Keratinocyte (primary cell): ENCODE measurements at regions not wholly inside any gene's neighbourhood (a gene's known extent, or its start where the extent isn't known, plus 50 kb on each side); places are given as distances from the start of the nearest gene placed in this dataset.

Experiments
- DNase-seq: peaks from one replicate; pipeline ENCODE4 v3.0.0-alpha.2; 2011; ENCODE audit warnings: low read depth, missing footprints, low spot score
- FAIRE-seq: peaks from 2 replicates; lab custom pipeline; 2011; peaks lifted over from hg19 to GRCh38; lab: Jason Lieb, UNC
- H2AFZ ChIP-seq: 2 replicates; pipeline ENCODE4 v1.6.0; 2012; ENCODE audit warnings: low read length, control low read depth, inconsistent platforms; ENCODE audit not compliant: control insufficient read depth
- H3K27ac ChIP-seq: 2 replicates; pipeline ENCODE4 v1.5.1; 2011; ENCODE audit warnings: low read length; ENCODE audit not compliant: control insufficient read depth, insufficient read depth
- H3K27me3 ChIP-seq: 3 replicates; pipeline ENCODE4 v1.6.0; 2011; ENCODE audit warnings: low read length; ENCODE audit not compliant: control insufficient read depth, insufficient read depth; ENCODE audit errors: extremely low read depth
- H3K36me3 ChIP-seq, 2 experiments: 2 replicates in 1 of 2; 3 replicates in 1 of 2; pipeline ENCODE4 v1.5.1; 2011; ENCODE audit warnings: low read length in 2 of 2, mild to moderate bottlenecking in 1 of 2; ENCODE audit not compliant: control insufficient read depth in 2 of 2, insufficient read depth in 2 of 2; ENCODE audit errors: extremely low read depth in 1 of 2
- H3K4me1 ChIP-seq: 3 replicates; pipeline ENCODE4 v1.5.1; 2011; ENCODE audit warnings: low read length; ENCODE audit not compliant: control insufficient read depth, insufficient read depth; ENCODE audit errors: extremely low read depth
- H3K4me2 ChIP-seq: 3 replicates; pipeline ENCODE4 v1.6.0; 2011; ENCODE audit warnings: low read depth, low read length; ENCODE audit not compliant: control insufficient read depth, insufficient read depth; ENCODE audit errors: extremely low read depth
- H3K4me3 ChIP-seq, 3 experiments: fragments of 200-600 bp in 1 of 3; sonication (generic) in 1 of 3; 2 replicates in 2 of 3; 3 replicates in 1 of 3; pipeline ENCODE4 v1.5.1; 2011 to 2016; ENCODE audit warnings: low read length in 3 of 3, mild to moderate bottlenecking in 3 of 3, control low read depth in 2 of 3, inconsistent platforms in 1 of 3, low read depth in 1 of 3, mixed read lengths in 1 of 3, mixed run types in 1 of 3, moderate library complexity in 1 of 3; ENCODE audit not compliant: control insufficient read depth in 2 of 3, insufficient read depth in 2 of 3; ENCODE audit errors: extremely low read depth in 1 of 3
- H3K79me2 ChIP-seq: 2 replicates; pipeline ENCODE4 v1.6.0; 2012; ENCODE audit warnings: low read length; ENCODE audit not compliant: control insufficient read depth, insufficient read depth
- H3K9ac ChIP-seq: 3 replicates; pipeline ENCODE4 v1.6.0; 2011; ENCODE audit warnings: low read length; ENCODE audit not compliant: control insufficient read depth, insufficient read depth; ENCODE audit errors: extremely low read depth
- H3K9me1 ChIP-seq: 3 replicates; pipeline ENCODE4 v1.6.0; 2011; ENCODE audit warnings: low read length; ENCODE audit not compliant: control insufficient read depth, insufficient read depth; ENCODE audit errors: extremely low read depth
- H3K9me3 ChIP-seq: 2 replicates; pipeline ENCODE4 v1.5.1; 2012; ENCODE audit warnings: low read depth, low read length; ENCODE audit not compliant: control insufficient read depth
- H4K20me1 ChIP-seq: 3 replicates; pipeline ENCODE4 v1.6.0; 2011; ENCODE audit warnings: low read length; ENCODE audit not compliant: control insufficient read depth, insufficient read depth; ENCODE audit errors: extremely low read depth
- EZH2 ChIP-seq: IDR thresholded peaks from one replicate; pipeline ENCODE4 v1.6.1; 2012; ENCODE audit warnings: inconsistent platforms, mild to moderate bottlenecking, low read length, moderate library complexity
- dilution Hi-C: fragments of 300-500 bp; cut with MboI; formaldehyde crosslinking; loops from one replicate; pipeline ENCODE4 v1.7.0; 2020; ENCODE audit warnings: low sequenced_read_pairs; ENCODE audit not compliant: extremely low pct_ligation_motif_present
- TF ChIP-seq, protein P1 (sequence below), 3 experiments: IDR thresholded peaks in 1 of 3; conservative IDR thresholded peaks in 1 of 3; optimal IDR thresholded peaks in 1 of 3; 2 replicates in 2 of 3; 3 replicates in 1 of 3; pipeline versions ENCODE3 to v1.5.1; 2011; ENCODE audit warnings: low read length in 3 of 3, mild to moderate bottlenecking in 3 of 3, moderate library complexity in 2 of 3, control low read depth in 1 of 3, inconsistent platforms in 1 of 3; ENCODE audit not compliant: insufficient read depth in 2 of 3; ENCODE audit errors: extremely low read depth in 1 of 3

- H3K4me1 ChIP-seq, result no peaks in the 10 kb centered on the region
- H3K27ac ChIP-seq, result no peak overlapping the region
- H3K27me3 ChIP-seq, result no peaks in the 10 kb centered on the region
- no peak overlapping the region for H2AFZ ChIP-seq
- dilution Hi-C loops, result no loop called here
- H3K9me3 ChIP-seq, result no peaks in the 10 kb centered on the region
- TF ChIP-seq, protein P1, sequence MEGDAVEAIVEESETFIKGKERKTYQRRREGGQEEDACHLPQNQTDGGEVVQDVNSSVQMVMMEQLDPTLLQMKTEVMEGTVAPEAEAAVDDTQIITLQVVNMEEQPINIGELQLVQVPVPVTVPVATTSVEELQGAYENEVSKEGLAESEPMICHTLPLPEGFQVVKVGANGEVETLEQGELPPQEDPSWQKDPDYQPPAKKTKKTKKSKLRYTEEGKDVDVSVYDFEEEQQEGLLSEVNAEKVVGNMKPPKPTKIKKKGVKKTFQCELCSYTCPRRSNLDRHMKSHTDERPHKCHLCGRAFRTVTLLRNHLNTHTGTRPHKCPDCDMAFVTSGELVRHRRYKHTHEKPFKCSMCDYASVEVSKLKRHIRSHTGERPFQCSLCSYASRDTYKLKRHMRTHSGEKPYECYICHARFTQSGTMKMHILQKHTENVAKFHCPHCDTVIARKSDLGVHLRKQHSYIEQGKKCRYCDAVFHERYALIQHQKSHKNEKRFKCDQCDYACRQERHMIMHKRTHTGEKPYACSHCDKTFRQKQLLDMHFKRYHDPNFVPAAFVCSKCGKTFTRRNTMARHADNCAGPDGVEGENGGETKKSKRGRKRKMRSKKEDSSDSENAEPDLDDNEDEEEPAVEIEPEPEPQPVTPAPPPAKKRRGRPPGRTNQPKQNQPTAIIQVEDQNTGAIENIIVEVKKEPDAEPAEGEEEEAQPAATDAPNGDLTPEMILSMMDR (optimal IDR thresholded peaks at IDR 0.05 in 1 of 3, IDR thresholded peaks at IDR 0.05 in 1 of 3, conservative IDR thresholded peaks at IDR 0.05 in 1 of 3; ENCODE audit: extremely low read depth in 1 of 3, insufficient read depth in 2 of 3, low read length in 3 of 3), result no peak
- TF ChIP-seq EZH2, result no peak
- H3K9ac ChIP-seq, result no peak overlapping the region
- H3K4me3 ChIP-seq, result no peak overlapping the region
- H4K20me1 ChIP-seq, result no peaks in the 10 kb centered on the region
- no peaks in the 10 kb centered on the region for H3K9me1 ChIP-seq
- no peaks in the 10 kb centered on the region for H3K36me3 ChIP-seq
- DNase-seq (no peak), FAIRE-seq (no peak)
- no peak overlapping the region for H3K4me2 ChIP-seq
- H3K79me2 ChIP-seq, result no peaks in the 10 kb centered on the region
Observed at GRCh38 chr6:9581155-9581554, 833.7 kb downstream of the TFAP2A start.

DNA sequence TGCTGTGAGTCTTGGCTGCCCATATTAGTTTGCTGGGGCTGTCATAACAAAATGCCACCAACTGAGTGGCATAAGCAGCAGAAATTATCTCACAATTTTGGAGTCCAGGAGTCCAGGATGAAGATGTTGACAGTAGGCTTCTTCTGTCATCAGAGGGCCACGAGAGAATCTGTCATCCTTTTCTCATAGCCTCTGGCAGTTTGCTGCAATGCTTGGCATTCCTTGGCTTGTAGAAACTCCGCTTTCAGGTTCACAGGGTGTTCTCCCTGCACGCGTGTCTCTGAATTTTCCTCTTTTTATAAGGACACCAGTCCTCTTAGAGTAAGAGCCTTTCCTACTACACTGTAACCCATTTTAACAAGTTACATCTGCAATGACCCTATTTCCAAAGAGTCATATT, 838.4 kb downstream of the TFAP2A start:
- Histone ChIP-seq H3K4me2 (no peak overlapping the region), H3K9ac (no peak overlapping the region), H3K4me1 (no peaks in the 10 kb centered on the region), H3K4me3 (no peak overlapping the region), H2AFZ (no peak overlapping the region), H4K20me1 (no peaks in the 10 kb centered on the region), H3K36me3 (no peaks in the 10 kb centered on the region), H3K27me3 (no peaks in the 10 kb centered on the region), H3K9me3 (no peaks in the 10 kb centered on the region), H3K79me2 (no peaks in the 10 kb centered on the region), H3K27ac (no peak overlapping the region), H3K9me1 (no peaks in the 10 kb centered on the region)
- no peak for DNase-seq
- no peak for FAIRE-seq
- TF ChIP-seq, protein P1 (optimal IDR thresholded peaks at IDR 0.05 in 1 of 3, IDR thresholded peaks at IDR 0.05 in 1 of 3, conservative IDR thresholded peaks at IDR 0.05 in 1 of 3; ENCODE audit: extremely low read depth in 1 of 3, insufficient read depth in 2 of 3, low read length in 3 of 3), result no peak
- TF ChIP-seq EZH2, result no peak
- dilution Hi-C loops, result no loop called here
